Right atrium auricular region (tissue), 2 donors: ENCODE measurements at regions not wholly inside any gene's neighbourhood (a gene's known extent, or its start where the extent isn't known, plus 50 kb on each side); places are given as distances from the start of the nearest gene placed in this dataset.
"Not testable (repeated sequence)": the region's sequence is repeated elsewhere in the genome, so short reads cannot be mapped to it uniquely, and the experiment has no call there.

Experiments used
- DNase-seq: peaks from one replicate; pipeline ENCODE4 v3.0.0-alpha.2; 2019; ENCODE audit warnings: low spot score
- H3K27ac ChIP-seq, 2 donors: fragments of 200-600 bp; sonication (generic); 1 replicate in 1 of 2; 2 replicates in 1 of 2; pipeline ENCODE4 v1.5.1; 2016 to 2019
- H3K27me3 ChIP-seq, 2 donors: fragments of 200-600 bp; sonication (generic); one replicate each; pipeline versions ENCODE4 v1.5.1 to v1.6.0; 2017 to 2019
- H3K36me3 ChIP-seq: fragments of 200-600 bp; sonication (generic); one replicate; pipeline ENCODE4 v1.5.1; 2016
- H3K4me1 ChIP-seq, 2 donors: fragments of 200-600 bp; sonication (generic); one replicate each; pipeline versions ENCODE4 v1.5.1 to v1.6.0; 2017 to 2019
- H3K4me3 ChIP-seq, 2 donors: fragments of 200-600 bp; sonication (generic); 1 replicate in 1 of 2; 2 replicates in 1 of 2; pipeline ENCODE4 v1.5.1; 2017 to 2019; ENCODE audit warnings: mild to moderate bottlenecking in 1 of 2, moderate library complexity in 1 of 2
- H3K9me3 ChIP-seq, 2 donors: fragments of 200-600 bp; sonication (generic); one replicate each; pipeline ENCODE4 v1.5.1; 2019
- CTCF ChIP-seq, 2 donors: fragments of 200-600 bp; sonication (generic); IDR thresholded peaks; one replicate each; pipeline ENCODE4 v1.5.1; 2019; ENCODE audit warnings: antibody characterized with exemption in 2 of 2

- Histone ChIP-seq H3K27me3 (no peaks in the 10 kb centered on the region), H3K36me3 (no peaks in the 10 kb centered on the region), H3K4me1 (peaks cover 0 to 19% of the 10 kb centered on the region in 2 donors), H3K9me3 (no peaks in the 10 kb centered on the region), H3K27ac (no peak overlapping the region), H3K4me3 (no peak overlapping the region)
- DNase-seq = no peak
- TF ChIP-seq CTCF (IDR thresholded peaks at IDR 0.05) = no peak
Measured at GRCh38 chr4:188432328-188432727, 293.1 kb downstream of the TRIML1 start.

GRCh38 chr4:188433741-188434315 lies 294.6 kb downstream of the TRIML1 start:
- peaks cover 0 to 18% of the 10 kb centered on the region in 2 donors for H3K4me1 ChIP-seq
- H3K9me3 ChIP-seq = no peaks in the 10 kb centered on the region
- no peak overlapping the region for H3K4me3 ChIP-seq
- no peaks in the 10 kb centered on the region for H3K27me3 ChIP-seq
- H3K36me3 ChIP-seq = no peaks in the 10 kb centered on the region
- TF ChIP-seq CTCF (IDR thresholded peaks at IDR 0.05) = no peak
- DNase-seq = no peak
- no peak overlapping the region for H3K27ac ChIP-seq

GRCh38 chr4:188434643-188435042 lies 295.4 kb downstream of the TRIML1 start:
- Histone ChIP-seq H3K36me3 (no peaks in the 10 kb centered on the region), H3K4me3 (no peak overlapping the region), H3K27ac (no peak overlapping the region), H3K4me1 (peaks cover 0 to 14% of the 10 kb centered on the region in 2 donors), H3K27me3 (no peaks in the 10 kb centered on the region), H3K9me3 (no peaks in the 10 kb centered on the region)
- no peak for TF ChIP-seq CTCF (IDR thresholded peaks at IDR 0.05)
- no peak for DNase-seq

- Histone ChIP-seq H3K27me3 (no peaks in the 10 kb centered on the region), H3K4me3 (no peak overlapping the region), H3K27ac (no peak overlapping the region), H3K36me3 (no peaks in the 10 kb centered on the region), H3K9me3 (no peaks in the 10 kb centered on the region), H3K4me1 (peaks cover 0 to 14% of the 10 kb centered on the region in 2 donors)
- no peak for DNase-seq
- TF ChIP-seq CTCF (IDR thresholded peaks at IDR 0.05) = no peak
Measured at GRCh38 chr4:188435381-188435780, 296.1 kb downstream of the TRIML1 start.

- no peak overlapping the region for H3K4me3 ChIP-seq
- H3K27me3 ChIP-seq = no peaks in the 10 kb centered on the region
- H3K27ac ChIP-seq = no peak overlapping the region
- TF ChIP-seq CTCF (IDR thresholded peaks at IDR 0.05) = no peak
- peaks cover 0 to 10% of the 10 kb centered on the region in 2 donors for H3K4me1 ChIP-seq
- no peaks in the 10 kb centered on the region for H3K9me3 ChIP-seq
- no peak for DNase-seq
- no peaks in the 10 kb centered on the region for H3K36me3 ChIP-seq
Measured at GRCh38 chr4:188437535-188437934, 298.3 kb downstream of the TRIML1 start.

- DNase-seq, H3K27ac ChIP-seq, H3K27me3 ChIP-seq, H3K36me3 ChIP-seq, H3K4me3 ChIP-seq, H3K9me3 ChIP-seq: not testable (repeated sequence)
- peaks cover 0 to 10% of the 10 kb centered on the region in 2 donors for H3K4me1 ChIP-seq
Measured at GRCh38 chr4:188438391-188438824, 299.2 kb downstream of the TRIML1 start.
